ENCODE measurements at regions not wholly inside any gene's neighbourhood (a gene's known extent, or its start where the extent isn't known, plus 50 kb on each side); places are given as distances from the start of the nearest gene placed in this dataset.
A peak's percentile ranks its signal among the peaks of the same experiment; 100 is the strongest.

DNA sequence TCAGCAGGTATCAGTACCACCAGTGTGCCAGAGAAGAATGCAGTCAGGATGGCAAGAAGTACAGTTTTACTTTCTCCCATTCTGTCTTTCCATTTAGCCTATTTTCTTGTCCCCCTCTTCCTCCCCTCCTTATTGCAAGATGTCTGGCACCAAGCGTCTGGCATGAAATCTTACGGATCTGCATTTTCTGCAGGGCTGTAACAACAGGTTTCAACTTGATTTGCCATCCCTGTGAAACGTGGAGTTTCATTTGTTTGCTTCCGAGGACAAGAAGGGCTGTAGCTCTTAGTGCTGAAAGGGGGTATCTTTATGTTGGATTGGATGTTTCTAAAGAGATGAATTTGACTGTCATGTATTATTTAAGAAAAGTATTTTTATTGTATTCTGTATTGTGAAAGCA, 1110.6 kb downstream of the BCL11B start:
- Mint-ChIP-seq H3K27me3 (ENCODE audit: low read depth) (no peaks in the 10 kb centered on the region; the same call in 1 of the 2 replicates), H3K36me3 (no peaks in the 10 kb centered on the region), H3K27ac (no peak overlapping the region), H3K4me1 (peaks cover 15% of the 10 kb centered on the region), H3K9me3 (peaks cover 4% of the 10 kb centered on the region), H3K4me3 (no peak overlapping the region)
- DNase-seq (ENCODE audit: low spot score) (no peak), ATAC-seq (no peak)
- TF ChIP-seq MXD4 (CRISPR knock-in tag; IDR thresholded peaks at IDR 0.05; ENCODE audit: borderline replicate concordance) = no peak
- no peak for TF ChIP-seq NFATC4 (CRISPR knock-in tag; IDR thresholded peaks at IDR 0.05)
- no peak for TF ChIP-seq TP53 (CRISPR knock-in tag; IDR thresholded peaks at IDR 0.05)
- TF ChIP-seq, protein P1, sequence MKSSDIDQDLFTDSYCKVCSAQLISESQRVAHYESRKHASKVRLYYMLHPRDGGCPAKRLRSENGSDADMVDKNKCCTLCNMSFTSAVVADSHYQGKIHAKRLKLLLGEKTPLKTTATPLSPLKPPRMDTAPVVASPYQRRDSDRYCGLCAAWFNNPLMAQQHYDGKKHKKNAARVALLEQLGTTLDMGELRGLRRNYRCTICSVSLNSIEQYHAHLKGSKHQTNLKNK (CRISPR knock-in tag; IDR thresholded peaks at IDR 0.05) = no peak
- TF ChIP-seq ZBTB21 (CRISPR knock-in tag; IDR thresholded peaks at IDR 0.05; ENCODE audit: borderline replicate concordance) = no peak
- no peak for TF ChIP-seq NFYB (CRISPR knock-in tag; conservative IDR thresholded peaks at IDR 0.05; ENCODE audit: low read depth)
- TF ChIP-seq, protein P2, sequence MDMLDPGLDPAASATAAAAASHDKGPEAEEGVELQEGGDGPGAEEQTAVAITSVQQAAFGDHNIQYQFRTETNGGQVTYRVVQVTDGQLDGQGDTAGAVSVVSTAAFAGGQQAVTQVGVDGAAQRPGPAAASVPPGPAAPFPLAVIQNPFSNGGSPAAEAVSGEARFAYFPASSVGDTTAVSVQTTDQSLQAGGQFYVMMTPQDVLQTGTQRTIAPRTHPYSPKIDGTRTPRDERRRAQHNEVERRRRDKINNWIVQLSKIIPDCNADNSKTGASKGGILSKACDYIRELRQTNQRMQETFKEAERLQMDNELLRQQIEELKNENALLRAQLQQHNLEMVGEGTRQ (CRISPR knock-in tag; IDR thresholded peaks at IDR 0.05) = no peak
- TF ChIP-seq, protein P3, sequence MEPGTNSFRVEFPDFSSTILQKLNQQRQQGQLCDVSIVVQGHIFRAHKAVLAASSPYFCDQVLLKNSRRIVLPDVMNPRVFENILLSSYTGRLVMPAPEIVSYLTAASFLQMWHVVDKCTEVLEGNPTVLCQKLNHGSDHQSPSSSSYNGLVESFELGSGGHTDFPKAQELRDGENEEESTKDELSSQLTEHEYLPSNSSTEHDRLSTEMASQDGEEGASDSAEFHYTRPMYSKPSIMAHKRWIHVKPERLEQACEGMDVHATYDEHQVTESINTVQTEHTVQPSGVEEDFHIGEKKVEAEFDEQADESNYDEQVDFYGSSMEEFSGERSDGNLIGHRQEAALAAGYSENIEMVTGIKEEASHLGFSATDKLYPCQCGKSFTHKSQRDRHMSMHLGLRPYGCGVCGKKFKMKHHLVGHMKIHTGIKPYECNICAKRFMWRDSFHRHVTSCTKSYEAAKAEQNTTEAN (CRISPR knock-in tag; IDR thresholded peaks at IDR 0.05) = no peak
- TF ChIP-seq, protein P4, sequence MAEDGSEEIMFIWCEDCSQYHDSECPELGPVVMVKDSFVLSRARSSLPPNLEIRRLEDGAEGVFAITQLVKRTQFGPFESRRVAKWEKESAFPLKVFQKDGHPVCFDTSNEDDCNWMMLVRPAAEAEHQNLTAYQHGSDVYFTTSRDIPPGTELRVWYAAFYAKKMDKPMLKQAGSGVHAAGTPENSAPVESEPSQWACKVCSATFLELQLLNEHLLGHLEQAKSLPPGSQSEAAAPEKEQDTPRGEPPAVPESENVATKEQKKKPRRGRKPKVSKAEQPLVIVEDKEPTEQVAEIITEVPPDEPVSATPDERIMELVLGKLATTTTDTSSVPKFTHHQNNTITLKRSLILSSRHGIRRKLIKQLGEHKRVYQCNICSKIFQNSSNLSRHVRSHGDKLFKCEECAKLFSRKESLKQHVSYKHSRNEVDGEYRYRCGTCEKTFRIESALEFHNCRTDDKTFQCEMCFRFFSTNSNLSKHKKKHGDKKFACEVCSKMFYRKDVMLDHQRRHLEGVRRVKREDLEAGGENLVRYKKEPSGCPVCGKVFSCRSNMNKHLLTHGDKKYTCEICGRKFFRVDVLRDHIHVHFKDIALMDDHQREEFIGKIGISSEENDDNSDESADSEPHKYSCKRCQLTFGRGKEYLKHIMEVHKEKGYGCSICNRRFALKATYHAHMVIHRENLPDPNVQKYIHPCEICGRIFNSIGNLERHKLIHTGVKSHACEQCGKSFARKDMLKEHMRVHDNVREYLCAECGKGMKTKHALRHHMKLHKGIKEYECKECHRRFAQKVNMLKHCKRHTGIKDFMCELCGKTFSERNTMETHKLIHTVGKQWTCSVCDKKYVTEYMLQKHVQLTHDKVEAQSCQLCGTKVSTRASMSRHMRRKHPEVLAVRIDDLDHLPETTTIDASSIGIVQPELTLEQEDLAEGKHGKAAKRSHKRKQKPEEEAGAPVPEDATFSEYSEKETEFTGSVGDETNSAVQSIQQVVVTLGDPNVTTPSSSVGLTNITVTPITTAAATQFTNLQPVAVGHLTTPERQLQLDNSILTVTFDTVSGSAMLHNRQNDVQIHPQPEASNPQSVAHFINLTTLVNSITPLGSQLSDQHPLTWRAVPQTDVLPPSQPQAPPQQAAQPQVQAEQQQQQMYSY (CRISPR knock-in tag; IDR thresholded peaks at IDR 0.05) = no peak
- TF ChIP-seq ZNF317 (CRISPR knock-in tag; IDR thresholded peaks at IDR 0.05; ENCODE audit: borderline replicate concordance, low read depth) = no peak
- TF ChIP-seq, protein P5, sequence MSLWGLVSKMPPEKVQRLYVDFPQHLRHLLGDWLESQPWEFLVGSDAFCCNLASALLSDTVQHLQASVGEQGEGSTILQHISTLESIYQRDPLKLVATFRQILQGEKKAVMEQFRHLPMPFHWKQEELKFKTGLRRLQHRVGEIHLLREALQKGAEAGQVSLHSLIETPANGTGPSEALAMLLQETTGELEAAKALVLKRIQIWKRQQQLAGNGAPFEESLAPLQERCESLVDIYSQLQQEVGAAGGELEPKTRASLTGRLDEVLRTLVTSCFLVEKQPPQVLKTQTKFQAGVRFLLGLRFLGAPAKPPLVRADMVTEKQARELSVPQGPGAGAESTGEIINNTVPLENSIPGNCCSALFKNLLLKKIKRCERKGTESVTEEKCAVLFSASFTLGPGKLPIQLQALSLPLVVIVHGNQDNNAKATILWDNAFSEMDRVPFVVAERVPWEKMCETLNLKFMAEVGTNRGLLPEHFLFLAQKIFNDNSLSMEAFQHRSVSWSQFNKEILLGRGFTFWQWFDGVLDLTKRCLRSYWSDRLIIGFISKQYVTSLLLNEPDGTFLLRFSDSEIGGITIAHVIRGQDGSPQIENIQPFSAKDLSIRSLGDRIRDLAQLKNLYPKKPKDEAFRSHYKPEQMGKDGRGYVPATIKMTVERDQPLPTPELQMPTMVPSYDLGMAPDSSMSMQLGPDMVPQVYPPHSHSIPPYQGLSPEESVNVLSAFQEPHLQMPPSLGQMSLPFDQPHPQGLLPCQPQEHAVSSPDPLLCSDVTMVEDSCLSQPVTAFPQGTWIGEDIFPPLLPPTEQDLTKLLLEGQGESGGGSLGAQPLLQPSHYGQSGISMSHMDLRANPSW (CRISPR knock-in tag; conservative IDR thresholded peaks at IDR 0.05; ENCODE audit: low read depth) = no peak
- no peak for TF ChIP-seq IRF2 (CRISPR knock-in tag; IDR thresholded peaks at IDR 0.05; ENCODE audit: borderline replicate concordance, low read depth)
- TF ChIP-seq JAZF1 (CRISPR knock-in tag; IDR thresholded peaks at IDR 0.05) = no peak
- no peak for TF ChIP-seq RORB (CRISPR knock-in tag; IDR thresholded peaks at IDR 0.05)
- TF ChIP-seq ZNF671 (CRISPR knock-in tag; IDR thresholded peaks at IDR 0.05) = no peak
- ChIA-PET CTCF (no interaction called here), POLR2A (no interaction called here)

DNA sequence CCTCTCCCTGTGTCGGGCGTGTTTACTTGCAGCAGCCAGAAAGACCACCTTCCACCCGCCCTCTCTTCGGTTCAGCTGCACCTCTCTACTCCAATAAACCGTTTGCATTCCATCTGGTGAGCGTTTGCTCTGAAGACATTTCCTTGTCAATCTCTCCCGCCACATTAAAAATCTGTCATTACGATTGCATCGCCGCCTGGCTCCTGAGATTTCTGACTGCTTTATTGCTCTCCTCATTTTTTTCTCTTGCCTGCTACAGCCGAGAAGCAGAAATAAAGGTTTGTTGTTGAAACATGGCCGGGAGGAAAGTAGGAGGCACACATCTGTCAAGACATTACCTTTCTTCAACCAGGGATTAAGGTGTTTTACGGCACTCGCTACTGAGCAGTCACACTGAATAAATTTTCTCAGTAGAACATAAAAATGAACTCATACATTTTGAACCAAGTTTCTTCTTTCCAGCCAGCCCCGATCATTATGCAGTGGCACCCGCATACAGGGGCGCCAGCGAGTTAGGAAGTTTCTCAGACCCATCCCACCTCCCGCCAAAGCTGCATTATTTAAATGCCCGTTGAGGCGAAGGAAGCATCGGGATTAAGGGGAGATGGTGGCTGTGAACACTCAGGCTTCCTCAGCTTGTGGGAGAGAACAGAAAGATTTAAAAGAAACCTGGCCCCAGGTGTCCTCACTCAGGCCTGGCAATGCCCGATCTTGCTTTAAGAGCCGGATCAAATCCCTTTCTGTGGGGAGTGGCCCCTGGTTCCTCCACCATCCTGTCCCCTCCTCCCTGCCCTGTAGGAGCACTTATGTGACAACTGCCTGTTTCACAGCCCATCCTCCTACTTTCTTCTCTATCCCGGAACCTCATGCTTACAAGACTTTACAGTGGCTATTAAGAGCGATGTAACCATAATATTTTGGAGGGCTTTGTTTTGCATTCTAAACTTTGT, 1108.9 kb downstream of the BCL11B start:
- H3K4me3 Mint-ChIP-seq = no peak overlapping the region
- CTCF ChIA-PET = no interaction called here
- DNase-seq (ENCODE audit: low spot score) (no peak), ATAC-seq (peak; percentile 39; the same call in 1 of the 2 replicates)
- H3K4me1 Mint-ChIP-seq = peaks cover 12% of the 10 kb centered on the region
- POLR2A ChIA-PET = no interaction called here
- H3K27ac Mint-ChIP-seq = peak overlapping the region; percentile 17; the same call in 1 of the 2 replicates
- H3K9me3 Mint-ChIP-seq = peaks cover 4% of the 10 kb centered on the region
- no peaks in the 10 kb centered on the region for H3K36me3 Mint-ChIP-seq
- no peaks in the 10 kb centered on the region; the same call in 1 of the 2 replicates for H3K27me3 Mint-ChIP-seq (ENCODE audit: low read depth)
- TF ChIP-seq, protein P6, sequence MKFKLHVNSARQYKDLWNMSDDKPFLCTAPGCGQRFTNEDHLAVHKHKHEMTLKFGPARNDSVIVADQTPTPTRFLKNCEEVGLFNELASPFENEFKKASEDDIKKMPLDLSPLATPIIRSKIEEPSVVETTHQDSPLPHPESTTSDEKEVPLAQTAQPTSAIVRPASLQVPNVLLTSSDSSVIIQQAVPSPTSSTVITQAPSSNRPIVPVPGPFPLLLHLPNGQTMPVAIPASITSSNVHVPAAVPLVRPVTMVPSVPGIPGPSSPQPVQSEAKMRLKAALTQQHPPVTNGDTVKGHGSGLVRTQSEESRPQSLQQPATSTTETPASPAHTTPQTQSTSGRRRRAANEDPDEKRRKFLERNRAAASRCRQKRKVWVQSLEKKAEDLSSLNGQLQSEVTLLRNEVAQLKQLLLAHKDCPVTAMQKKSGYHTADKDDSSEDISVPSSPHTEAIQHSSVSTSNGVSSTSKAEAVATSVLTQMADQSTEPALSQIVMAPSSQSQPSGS (CRISPR knock-in tag; IDR thresholded peaks at IDR 0.05; ENCODE audit: borderline replicate concordance, low read depth) = no peak
- no peak for TF ChIP-seq ZNF671 (CRISPR knock-in tag; IDR thresholded peaks at IDR 0.05)
- TF ChIP-seq, protein P7, sequence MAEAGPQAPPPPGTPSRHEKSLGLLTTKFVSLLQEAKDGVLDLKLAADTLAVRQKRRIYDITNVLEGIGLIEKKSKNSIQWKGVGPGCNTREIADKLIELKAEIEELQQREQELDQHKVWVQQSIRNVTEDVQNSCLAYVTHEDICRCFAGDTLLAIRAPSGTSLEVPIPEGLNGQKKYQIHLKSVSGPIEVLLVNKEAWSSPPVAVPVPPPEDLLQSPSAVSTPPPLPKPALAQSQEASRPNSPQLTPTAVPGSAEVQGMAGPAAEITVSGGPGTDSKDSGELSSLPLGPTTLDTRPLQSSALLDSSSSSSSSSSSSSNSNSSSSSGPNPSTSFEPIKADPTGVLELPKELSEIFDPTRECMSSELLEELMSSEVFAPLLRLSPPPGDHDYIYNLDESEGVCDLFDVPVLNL (CRISPR knock-in tag; IDR thresholded peaks at IDR 0.05; ENCODE audit: borderline replicate concordance, low read depth) = no peak
- no peak for TF ChIP-seq ZNF423 (CRISPR knock-in tag; IDR thresholded peaks at IDR 0.05)
- TF ChIP-seq IRF2 (CRISPR knock-in tag; IDR thresholded peaks at IDR 0.05; ENCODE audit: borderline replicate concordance, low read depth) = no peak
- TF ChIP-seq HMGA2 (CRISPR knock-in tag; IDR thresholded peaks at IDR 0.05) = no peak
- TF ChIP-seq JAZF1 (CRISPR knock-in tag; IDR thresholded peaks at IDR 0.05) = no peak
- TF ChIP-seq, protein P8, sequence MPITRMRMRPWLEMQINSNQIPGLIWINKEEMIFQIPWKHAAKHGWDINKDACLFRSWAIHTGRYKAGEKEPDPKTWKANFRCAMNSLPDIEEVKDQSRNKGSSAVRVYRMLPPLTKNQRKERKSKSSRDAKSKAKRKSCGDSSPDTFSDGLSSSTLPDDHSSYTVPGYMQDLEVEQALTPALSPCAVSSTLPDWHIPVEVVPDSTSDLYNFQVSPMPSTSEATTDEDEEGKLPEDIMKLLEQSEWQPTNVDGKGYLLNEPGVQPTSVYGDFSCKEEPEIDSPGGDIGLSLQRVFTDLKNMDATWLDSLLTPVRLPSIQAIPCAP (CRISPR knock-in tag; IDR thresholded peaks at IDR 0.05) = no peak
- TF ChIP-seq, protein P1 (CRISPR knock-in tag; IDR thresholded peaks at IDR 0.05) = no peak

Data from WTC11 (cell line).